NCI-H82 (cell line): ENCODE measurements at regions not wholly inside any gene's neighbourhood (a gene's known extent, or its start where the extent isn't known, plus 50 kb on each side); places are given as distances from the start of the nearest gene placed in this dataset.
A peak's percentile ranks its signal among the peaks of the same experiment; 100 is the strongest.

Source experiments
- DNase-seq: peaks from one replicate; lab custom pipeline; 2025; lab: John Stamatoyannopoulos, UW

DNA sequence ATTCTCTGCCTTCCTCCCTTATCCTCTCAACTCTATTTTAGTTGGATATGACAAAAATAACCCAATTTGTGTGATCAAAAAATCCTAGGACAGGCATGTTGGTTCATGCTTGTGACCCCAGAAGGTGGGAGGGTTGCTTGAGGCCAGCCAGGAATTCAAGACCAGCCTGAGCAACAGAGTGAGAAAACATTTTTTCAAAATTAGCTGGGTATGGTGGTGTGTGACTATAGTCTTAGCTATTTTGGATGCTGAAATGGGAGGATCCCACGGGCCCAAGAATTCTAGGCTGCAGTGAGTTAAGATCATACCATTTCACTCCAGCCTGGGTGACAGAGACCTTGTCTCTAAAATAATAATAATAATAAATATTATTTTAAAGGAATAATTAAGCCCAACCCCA is 1383.1 kb upstream of the ADGRL2 start:
- DNase-seq: no peak

DNA sequence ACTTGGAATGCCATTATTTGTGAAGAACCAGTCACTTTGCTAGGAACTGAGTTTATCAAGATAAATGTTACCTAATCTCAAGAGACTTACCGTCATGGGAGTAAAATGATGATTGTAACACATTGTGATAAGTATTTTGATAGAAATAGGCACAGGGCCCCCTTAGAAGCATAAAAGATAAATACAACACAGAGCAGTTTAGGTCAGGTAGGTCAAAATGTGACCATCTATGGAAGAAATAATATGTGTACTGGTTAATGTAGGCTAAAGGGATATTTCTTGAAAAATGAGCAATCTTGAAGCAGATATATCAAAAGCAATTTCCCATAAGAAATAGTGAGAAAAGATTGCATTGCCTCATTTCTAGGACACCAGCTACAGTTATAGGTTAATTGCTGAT is 1386.8 kb upstream of the ADGRL2 start:
- no peak for DNase-seq

DNA sequence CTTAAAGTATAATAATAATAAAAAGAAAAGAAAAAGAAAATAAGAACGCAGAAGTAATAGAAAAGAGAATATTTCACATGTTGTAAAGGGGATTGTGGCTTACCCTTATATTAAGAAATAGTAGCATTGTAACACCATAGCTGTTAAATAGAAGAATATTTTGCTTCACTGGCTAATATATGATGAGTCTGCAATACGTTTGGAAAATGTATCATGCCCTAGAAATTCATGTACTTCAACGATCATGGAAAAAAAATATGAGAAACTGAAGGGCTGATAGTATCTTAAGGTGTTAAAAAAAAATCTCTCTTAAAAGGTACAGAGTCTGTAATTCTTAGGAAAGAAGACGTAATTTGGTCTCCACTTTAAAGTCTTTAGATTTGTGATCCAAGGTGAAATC is 1390.5 kb upstream of the ADGRL2 start:
- no peak for DNase-seq

DNA sequence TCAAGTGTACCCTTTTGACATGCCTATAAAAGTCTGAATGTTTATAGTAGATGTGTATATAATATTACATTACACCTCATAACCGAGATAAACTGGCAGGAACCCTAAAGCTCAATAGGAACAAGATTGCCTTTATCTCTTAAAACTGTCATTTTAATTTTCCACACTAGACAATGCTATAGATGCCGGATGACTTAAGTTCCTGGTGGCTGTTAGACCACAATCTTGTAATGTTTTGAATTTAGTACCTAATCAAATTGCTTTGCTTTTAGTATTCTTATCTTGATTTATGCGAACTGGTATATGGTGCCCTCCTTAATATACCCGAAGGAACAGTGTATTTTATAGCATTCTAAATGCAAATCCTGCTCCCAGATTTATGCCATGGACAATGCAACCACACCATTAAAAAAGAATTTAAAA is 1397.0 kb upstream of the ADGRL4 start:
- DNase-seq: no peak

DNA sequence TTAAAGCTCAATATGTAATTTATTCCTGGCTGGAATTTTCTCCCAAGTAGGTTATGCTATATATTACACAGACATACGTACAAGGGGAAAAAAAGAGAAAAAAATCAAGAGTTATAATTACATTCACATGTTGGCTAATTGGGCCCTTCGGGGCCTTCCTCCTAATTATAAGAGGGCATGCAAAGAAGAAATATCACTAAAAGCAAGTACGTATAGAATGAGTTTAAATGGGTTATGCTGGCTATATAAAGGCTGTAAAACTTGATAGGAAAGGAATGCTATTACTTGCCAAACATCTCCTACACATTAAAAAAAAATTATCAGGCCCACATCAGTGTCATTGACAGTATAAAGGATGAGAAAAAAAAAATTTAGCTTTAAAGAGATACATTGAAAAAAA is 1396.1 kb upstream of the ADGRL4 start:
- no peak for DNase-seq

DNA sequence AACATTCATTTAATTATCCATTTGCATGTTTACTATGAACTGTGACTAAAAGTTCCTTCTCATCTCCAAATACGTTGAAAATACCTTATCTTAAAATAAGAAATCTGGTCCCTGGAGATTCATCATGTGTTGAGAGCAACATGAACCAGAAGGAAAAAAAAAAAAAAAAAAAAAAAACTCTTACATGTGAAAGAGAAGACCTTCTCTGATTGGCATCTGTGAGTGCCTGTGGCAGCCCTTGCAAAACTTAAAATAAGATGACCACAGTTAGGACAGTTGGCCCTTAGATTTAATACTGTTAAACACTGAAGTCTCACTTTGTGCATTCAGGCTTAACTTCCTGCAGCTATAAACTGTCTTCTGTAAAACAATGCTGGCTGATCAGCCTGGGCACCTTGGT is 1395.2 kb upstream of the ADGRL4 start:
- DNase-seq: no peak

DNA sequence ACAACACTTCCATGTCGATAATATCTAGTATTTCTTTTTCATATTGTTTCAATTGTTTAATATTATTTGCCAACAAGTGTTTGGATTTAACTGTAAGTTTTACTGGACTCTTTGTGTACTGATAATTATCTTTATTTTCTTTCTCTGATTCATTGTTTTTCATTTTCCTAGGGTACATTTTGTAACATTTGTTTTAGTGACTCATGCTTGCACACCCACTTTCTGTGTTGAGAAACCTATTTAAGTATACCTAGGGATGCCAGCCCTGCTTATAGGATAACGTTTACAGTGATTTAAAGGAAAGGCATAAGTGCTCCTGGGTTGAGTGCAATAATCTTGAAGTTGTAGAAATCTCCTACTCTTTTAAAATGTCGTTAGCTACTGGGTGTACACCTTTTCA is 1386.0 kb upstream of the ADGRL4 start:
- DNase-seq: no peak

DNA sequence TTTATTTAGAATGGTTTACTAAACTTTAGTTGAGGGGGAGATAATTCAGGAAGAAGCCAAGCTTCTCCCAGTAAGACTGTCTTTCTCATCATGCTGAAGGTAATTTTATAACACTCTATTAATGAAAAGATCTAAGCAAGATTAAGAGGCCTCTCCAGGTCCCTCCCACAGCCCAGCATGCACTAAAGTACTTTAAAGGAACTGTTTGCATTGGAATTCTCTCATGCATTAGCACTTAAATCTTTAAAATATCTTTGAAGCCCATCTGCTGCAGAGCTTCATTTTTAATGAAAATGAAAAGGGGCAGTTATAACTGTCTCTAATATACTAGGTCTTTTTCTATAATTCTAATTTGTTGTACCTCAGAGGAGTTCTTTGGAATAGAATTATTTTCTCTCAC is 1379.1 kb upstream of the ADGRL4 start:
- peak; percentile 33 for DNase-seq

DNA sequence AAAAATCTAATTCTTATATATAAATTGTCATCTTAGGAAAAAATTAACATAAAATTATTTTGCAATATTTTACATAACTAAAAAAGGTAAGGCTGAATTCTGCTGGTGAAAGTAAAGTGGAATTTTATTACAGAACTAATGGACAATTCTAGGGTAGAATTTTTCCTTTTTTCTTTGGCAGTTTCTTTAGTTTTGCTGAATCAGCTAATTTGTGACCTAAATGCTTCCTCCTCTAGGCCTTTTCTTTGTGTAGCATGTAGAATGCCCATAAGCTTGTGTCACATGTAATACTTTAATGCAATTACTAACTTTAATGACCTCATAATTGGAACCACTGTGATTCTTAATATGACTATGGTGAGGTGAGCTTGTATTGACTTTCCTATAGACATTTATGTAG is 1378.4 kb upstream of the ADGRL4 start:
- peak; percentile 77 for DNase-seq

DNA sequence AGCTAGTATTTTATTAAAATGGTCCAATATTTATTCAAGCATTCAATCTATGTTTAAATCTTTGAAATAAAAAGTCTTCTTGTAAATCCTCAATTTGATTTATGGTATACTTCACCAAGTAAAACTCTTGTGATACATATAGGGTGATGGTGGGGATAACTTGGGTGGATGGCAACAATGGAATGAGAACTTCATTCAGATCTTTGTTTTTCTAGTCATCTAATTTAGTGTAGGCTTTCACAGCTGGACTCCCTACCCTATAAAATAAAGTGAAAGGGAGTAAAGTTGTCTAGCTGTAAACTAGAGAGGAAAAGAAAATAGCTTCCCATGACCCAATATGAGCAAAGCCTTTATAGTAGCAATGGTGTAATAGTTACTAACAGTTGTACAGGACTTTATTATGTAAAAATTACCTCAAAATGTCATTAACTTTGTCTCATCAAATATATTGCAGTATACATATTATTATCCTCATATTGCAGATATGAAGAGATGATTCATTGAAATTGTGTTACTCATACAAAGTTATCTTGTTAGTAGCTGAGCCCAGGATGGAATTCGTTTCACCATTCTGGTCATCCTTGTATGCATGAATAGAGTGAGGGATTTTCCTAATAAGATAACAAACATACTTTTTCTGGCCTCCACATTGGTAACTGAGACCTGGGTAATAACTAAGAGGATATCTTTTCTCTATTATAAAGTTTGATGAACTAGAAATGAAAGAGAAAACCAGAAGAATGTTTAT is 1377.7 kb upstream of the ADGRL4 start:
- no peak for DNase-seq

DNA sequence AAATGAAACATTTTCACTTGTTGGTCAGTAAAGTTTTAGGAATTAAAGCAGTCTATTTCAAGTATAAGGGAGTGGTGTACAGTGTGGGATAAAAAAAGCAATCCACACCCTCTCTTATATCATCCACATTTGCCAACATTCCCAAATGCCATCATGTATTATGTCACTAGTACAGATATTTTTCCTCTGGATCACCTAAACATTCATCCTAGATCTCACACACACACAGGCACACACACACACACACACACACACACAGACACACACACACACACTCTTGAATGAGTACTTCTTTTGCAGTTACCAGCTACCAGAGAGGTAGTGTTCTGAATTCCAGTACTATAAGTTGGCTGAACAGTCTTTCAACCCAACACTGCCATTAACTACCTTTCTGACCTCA is 1369.1 kb upstream of the ADGRL4 start:
- no peak for DNase-seq

DNA sequence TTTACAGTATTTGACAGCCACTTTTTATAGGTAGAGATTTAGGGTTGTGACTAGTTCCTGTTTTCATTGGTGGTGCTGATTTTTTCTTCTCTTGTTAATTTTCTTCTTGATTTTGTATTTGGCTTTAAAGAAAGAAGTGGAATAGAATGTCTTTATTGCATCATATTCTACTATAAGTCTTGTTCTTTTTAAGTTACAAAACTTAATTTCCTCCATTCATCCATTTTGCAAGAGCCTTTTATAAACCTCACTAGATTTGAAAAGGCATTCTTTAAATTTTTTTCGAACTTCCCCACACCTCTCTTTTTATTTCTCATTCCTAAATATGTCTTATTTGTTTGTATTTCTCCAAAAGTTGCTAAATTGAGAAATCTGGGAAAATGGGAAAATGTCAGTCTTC is 1368.6 kb upstream of the ADGRL4 start:
- DNase-seq: no peak

DNA sequence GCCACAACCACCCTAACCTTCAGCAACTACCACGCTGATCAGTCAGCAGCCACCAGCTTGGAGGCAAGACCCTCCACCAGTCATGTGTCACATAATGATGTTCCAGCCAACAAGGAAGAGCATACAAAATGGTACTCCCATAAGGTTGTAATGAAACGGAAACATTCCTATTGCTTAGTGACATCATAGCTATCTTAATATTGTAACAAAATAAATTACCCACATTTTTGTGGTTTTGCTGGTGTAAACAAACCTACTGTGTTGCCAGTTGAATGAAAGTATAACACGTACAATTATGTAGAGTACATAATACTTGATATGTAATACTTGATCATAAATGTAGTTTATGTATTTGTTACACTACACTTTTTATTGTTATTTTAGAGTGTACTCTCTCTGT is 1363.2 kb upstream of the ADGRL4 start:
- DNase-seq: no peak

DNA sequence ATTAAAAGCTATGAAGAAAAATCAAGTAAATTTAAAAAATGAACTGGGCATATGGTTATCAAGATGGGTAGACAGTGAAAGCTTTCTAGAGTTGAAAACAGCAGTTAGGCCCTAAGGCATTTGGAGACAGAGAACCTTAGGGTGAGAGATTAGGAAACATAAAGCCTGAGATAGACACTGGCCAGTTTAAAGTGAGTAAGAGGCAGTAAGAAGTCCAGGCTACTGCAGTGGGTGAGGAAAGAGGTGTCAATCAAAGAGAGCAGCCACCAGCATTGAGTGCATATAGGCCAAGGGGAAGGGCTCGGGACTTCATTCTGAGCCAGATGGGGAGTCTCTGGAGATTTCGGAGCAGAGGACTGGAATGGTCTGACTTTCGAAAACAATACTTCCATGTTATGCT is 1360.5 kb upstream of the ADGRL4 start:
- DNase-seq: peak; percentile 11

DNA sequence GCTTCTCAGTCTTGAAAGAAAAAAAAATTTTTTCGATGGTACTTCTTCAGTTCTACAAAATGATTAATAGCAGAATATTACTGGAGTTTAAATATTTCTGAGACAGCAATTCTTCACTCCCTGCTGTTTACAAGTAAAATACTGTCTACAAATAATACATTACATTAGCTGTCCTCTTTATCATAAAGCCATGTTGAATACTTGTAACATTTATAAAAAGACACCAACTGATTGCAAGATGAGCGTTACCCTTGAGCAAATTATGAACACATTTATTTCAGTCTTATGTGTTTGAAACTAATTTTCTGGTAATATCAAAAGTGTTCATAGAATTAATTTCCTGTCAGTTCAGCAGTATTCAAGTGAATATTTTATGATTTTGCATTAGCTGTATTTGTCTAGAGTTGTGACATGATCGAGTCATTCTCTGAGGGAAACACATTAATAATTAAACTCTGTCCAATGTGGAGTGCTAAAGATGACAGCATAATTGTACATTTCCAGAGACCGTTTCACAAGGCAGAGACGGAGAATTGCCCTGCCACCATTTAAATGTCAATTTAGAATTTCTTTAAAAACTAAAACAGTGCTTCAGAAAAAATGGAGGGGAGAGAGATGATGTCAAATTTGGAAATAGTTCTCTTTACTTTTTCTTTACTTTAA is 1359.0 kb upstream of the ADGRL4 start:
- no peak for DNase-seq

DNA sequence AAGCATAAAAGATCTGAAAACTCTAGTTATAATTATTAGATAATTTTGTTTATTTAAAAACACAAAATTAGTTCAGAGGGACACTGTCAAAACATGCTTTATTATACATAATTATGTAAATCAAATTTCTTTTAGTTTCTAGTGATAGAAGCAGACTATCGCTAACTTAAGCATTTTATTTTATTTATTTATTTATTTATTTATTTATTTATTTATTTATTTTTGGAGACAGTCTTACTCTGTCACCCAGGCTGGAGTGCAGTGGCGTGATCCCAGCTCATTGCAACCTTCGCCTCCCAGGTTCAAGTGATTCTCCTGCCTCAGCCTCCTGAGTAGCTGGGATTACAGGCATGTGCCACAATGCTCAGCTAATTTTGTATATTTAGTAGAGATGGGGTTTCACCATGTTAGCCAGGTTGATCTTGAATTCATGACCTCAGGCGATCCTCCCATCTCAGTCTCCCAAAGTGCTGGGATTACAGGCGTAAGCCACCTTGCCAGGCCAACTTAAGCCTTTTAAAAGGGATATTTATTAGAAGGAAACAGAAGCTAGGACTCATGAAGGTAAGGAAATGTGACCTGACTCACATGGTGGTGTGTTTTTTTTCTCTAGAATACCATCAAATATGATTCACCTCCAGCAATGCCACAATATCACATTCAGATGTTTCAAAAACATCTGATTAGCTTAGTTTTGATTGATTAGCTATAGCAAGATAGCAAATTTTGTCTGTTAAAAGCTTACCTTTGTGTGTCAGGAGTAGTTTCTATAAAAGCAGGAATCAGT is 1357.4 kb upstream of the ADGRL4 start:
- peak; percentile 56 for DNase-seq

DNA sequence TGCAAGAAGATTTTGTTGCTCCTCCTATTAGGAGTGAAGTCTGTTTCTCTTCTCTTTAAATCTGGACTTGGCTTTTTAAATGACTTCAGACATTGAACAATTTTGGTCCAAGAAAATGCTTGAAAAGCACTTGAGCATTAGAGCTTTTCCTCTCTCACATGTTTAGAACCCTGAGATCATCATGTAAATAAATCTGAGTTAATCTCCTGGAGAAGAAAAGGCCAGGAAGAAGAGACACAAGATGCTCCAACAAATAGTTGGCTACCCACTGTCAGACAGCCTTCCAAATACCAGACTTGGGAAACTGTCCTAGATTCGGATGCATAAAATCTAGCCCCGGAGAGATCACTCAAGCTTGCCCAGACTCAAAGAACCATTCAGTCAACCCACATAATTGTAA is 1353.1 kb upstream of the ADGRL4 start:
- DNase-seq: no peak

DNA sequence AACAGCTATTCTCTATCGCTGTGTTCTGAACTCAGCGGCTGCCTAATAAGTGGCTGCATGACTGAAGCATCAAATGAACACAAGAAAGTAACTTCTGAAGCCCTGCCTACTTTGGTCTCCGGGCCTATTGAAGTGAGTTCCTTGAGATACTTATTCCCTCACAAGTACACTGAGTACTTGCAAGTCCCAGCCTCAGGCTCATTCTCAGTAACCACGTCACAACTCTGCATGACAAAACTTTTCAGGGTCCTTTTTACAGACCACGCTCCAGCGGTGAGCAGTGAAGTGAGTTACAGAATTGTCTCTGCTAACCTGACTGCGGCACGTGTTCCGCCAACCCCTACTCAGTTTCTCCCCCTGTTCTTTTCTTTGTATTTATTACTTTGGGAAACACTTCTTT is 1342.7 kb upstream of the ADGRL4 start:
- DNase-seq: no peak

DNA sequence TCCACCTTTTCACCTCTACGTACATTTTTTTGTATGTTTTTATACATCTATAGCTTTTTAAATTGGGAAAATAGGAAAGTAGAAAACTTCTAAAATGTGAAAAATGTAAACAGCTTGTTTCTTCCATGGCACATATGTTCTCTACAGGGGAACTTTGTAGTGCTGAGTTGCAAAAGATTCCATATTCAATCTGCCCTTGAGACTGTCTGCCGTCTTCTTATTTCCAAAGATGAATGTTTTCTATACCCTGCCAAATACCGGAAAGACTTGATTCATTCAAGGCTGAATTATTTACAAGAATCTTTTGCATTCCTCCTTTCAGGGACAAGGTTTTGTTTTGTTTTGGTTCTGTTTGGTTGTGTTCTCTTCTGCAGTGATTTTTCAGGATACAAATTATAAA is 1334.5 kb upstream of the ADGRL4 start:
- no peak for DNase-seq

DNA sequence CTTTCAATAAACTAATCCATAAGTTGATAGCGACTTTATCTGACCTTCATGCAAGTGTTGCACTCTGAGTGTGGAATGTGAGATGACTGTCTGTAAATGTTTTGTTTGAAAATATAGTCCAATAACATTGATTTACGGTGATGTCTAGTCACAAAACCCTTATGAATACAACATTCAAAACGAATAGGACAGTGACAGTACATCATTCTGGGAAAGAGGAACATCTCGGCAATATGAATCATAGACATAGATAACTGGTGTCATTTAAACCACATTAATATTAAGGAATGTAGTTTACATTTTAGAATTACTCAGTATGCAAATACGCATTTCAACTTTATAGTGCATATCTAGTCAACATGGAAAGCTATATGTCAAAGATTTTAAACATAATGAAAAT is 1311.6 kb upstream of the ADGRL4 start:
- DNase-seq: no peak

DNA sequence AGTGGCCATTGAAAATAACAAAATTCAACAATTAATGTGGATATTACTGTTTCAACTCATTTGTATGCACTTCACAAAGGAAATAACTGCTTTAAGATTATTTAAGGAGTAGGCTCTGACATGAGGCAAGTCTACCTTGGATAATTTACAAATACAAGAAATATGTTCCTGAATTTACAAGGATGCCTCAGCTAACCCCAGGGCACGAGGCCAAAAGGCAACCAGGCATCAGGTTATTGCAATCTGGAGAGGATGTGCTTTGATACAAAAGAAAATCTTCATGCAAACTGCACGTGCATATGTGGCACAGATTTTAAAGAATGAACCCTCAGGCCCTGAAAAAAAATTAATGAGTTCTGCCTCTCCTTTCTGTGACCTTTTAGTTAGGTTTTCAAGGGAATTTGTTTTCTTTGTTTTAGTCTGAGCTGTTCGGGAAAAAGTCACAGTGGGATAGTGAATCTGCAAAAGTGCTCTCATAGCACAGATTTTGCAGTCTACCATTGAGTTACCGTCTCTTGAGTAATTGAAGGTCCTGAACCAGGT is 1304.2 kb upstream of the ADGRL4 start:
- no peak for DNase-seq

DNA sequence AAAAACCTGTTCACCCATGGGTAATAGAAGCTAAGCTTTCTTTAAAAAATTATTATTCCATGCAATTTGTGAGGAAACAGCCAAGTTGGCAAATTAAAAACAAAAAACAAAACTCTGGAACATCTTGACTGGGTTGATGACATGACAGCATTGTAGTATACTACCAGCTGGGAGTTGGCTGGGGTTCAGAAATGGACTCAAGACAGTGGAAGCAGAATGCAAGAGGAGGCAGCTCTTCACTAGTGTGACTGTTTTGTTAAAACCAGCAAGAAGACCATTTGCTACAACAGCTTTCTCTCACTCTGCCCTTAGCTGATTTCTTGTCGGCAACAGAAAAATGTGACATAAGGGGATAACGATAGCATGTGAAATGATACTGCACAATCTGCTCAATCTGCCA is 1298.9 kb upstream of the ADGRL4 start:
- no peak for DNase-seq

DNA sequence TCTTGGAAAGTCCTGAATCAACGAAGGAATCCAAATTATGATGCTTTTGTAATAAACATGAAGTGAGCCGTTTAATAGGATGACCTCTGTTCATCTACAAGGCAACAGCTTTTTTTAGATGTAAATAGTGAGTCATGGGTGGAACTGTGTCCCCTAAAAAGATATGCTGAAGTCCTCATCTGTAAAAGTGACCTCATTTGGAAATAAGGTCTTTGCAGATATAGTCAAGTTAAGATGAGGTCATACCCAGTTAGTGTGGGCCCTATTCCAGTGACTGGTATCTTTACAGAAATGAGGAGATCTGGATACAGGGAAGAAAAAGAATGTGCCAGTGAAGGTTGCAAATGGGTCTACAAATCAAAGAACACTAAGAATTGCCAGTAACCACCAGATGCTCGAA is 1287.3 kb upstream of the ADGRL4 start:
- DNase-seq: no peak
